PC-3 (cell line): ENCODE measurements at regions not wholly inside any gene's neighbourhood (a gene's known extent, or its start where the extent isn't known, plus 50 kb on each side); places are given as distances from the start of the nearest gene placed in this dataset.

ENCODE experiments used
- CTCF ChIP-seq: fragments of 300-600 bp; sonication (generic); conservative IDR thresholded peaks from 2 replicates; pipeline ENCODE4 v1.5.1; 2017; ENCODE audit warnings: antibody characterized with exemption, low read depth, mild to moderate bottlenecking, low read length
- EZH2 ChIP-seq: fragments of 300-600 bp; sonication (generic); IDR thresholded peaks from one replicate; pipeline ENCODE4 v1.6.1; 2017; ENCODE audit warnings: antibody characterized with exemption, mild to moderate bottlenecking, low read length; ENCODE audit not compliant: unreplicated experiment

DNA sequence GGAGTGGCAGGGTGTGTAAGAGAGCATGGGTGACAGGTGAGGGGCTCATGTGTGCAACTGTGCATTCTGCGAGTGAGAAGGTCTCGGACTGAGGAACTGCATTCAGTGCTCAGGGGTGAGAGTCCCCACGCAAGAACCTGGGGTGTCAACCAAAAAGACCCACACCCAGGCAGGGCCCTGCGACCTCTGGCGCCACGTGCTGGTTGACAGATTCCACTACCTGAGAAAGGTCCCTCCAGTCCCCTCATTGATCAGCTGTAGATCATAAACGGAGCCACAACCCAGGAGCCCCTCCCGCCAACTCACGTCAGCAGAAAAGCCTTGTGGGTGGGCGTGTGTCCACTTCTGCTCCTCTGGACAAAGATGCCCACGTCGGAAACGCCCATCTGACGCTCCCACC, 98.7 kb downstream of the ASCL4 start:
- no peak; the same call in 1 of the 2 replicates for TF ChIP-seq CTCF
- no peak for TF ChIP-seq EZH2
